H1 (cell line): ENCODE measurements at regions not wholly inside any gene's neighbourhood (a gene's known extent, or its start where the extent isn't known, plus 50 kb on each side); places are given as distances from the start of the nearest gene placed in this dataset.

Source experiments
- CTCF ChIA-PET: fragments of 300-600 bp; sonication (Branson Sonifier 250); formaldehyde crosslinking; loops from one replicate; lab custom pipeline; 2021; ENCODE audit not compliant: partially characterized antibody; lab: Charles Lee
- POLR2A ChIA-PET: fragments of 300-600 bp; sonication (Branson Sonifier 250); formaldehyde crosslinking; loops from one replicate; lab custom pipeline; 2021; ENCODE audit warnings: inconsistent platforms; ENCODE audit not compliant: partially characterized antibody; lab: Charles Lee
- DNase-seq, 2 experiments: peaks; one replicate each; pipeline versions ENCODE4 v3.0.0 to v3.0.0-alpha.2; 2010 to 2022; ENCODE audit warnings: low spot score in 2 of 2, low read depth in 1 of 2, mixed read lengths in 1 of 2
- FAIRE-seq: peaks from 2 replicates; lab custom pipeline; 2011; peaks lifted over from hg19 to GRCh38; lab: Jason Lieb, UNC
- H2AFZ ChIP-seq: 2 replicates; pipeline ENCODE4 v1.8.1; 2012; ENCODE audit warnings: low read length, inconsistent platforms
- H2AK5ac ChIP-seq: 2 replicates; pipeline ENCODE4 v1.6.1; 2013; ENCODE audit warnings: low read depth, low read length
- H2BK120ac ChIP-seq: replicated peaks from 2 replicates; pipeline ENCODE3; 2013; ENCODE audit warnings: low read depth, low read length, inconsistent platforms
- H2BK12ac ChIP-seq: 2 replicates; pipeline ENCODE4 v1.6.1; 2013; ENCODE audit warnings: low read depth, low read length
- H2BK15ac ChIP-seq: 2 replicates; pipeline ENCODE4 v1.6.1; 2013; ENCODE audit warnings: low read length
- H2BK20ac ChIP-seq: 2 replicates; pipeline ENCODE4 v1.6.1; 2013; ENCODE audit warnings: low read length
- H2BK5ac ChIP-seq: 2 replicates; pipeline ENCODE4 v1.6.1; 2013; ENCODE audit warnings: low read depth, low read length
- H3K14ac ChIP-seq: 2 replicates; pipeline ENCODE4 v1.6.1; 2013; ENCODE audit warnings: inconsistent platforms; ENCODE audit not compliant: insufficient read length
- H3K18ac ChIP-seq: 2 replicates; pipeline ENCODE4 v1.6.1; 2013; ENCODE audit warnings: low read length; ENCODE audit errors: extremely low read depth
- H3K23ac ChIP-seq: 2 replicates; pipeline ENCODE4 v1.6.1; 2013; ENCODE audit warnings: inconsistent platforms; ENCODE audit not compliant: insufficient read length
- H3K23me2 ChIP-seq: 2 replicates; pipeline ENCODE4 v1.6.1; 2013; ENCODE audit warnings: low read depth, low read length
- H3K27ac ChIP-seq: 2 replicates; pipeline ENCODE4 v1.6.1; 2011; ENCODE audit warnings: low read depth, low read length, inconsistent platforms
- H3K27me3 ChIP-seq, 4 experiments: replicated peaks in 1 of 4; 1 replicate in 1 of 4; 2 replicates in 3 of 4; pipeline versions ENCODE4 v1.6.1 to v1.8.1; 2011 to 2013; ENCODE audit warnings: low read length in 3 of 4, mild to moderate bottlenecking in 3 of 4, inconsistent platforms in 2 of 4, mixed read lengths in 2 of 4, moderate library complexity in 1 of 4; ENCODE audit not compliant: control insufficient read depth in 3 of 4, insufficient read depth in 3 of 4; ENCODE audit errors: extremely low read depth in 1 of 4
- H3K36me3 ChIP-seq, 4 experiments: 2 replicates each; pipeline versions ENCODE4 v1.6.1 to v1.8.1; 2011 to 2013; ENCODE audit warnings: mild to moderate bottlenecking in 4 of 4, low read length in 3 of 4, moderate library complexity in 2 of 4, control low read depth in 1 of 4, inconsistent platforms in 1 of 4; ENCODE audit not compliant: insufficient read depth in 4 of 4, control insufficient read depth in 2 of 4
- H3K4ac ChIP-seq: replicated peaks from 2 replicates; pipeline ENCODE3; 2013; ENCODE audit warnings: low read length, low read depth, mixed read lengths, inconsistent platforms; ENCODE audit not compliant: insufficient read length
- H3K4me1 ChIP-seq, 4 experiments: replicated peaks in 1 of 4; 1 replicate in 1 of 4; 2 replicates in 3 of 4; pipeline versions ENCODE4 v1.6.1 to v1.8.1; 2011 to 2013; ENCODE audit warnings: low read length in 3 of 4, inconsistent platforms in 2 of 4, mixed read lengths in 1 of 4; ENCODE audit not compliant: insufficient read depth in 4 of 4, control insufficient read depth in 3 of 4
- H3K4me2 ChIP-seq, 2 experiments: 2 replicates each; pipeline versions ENCODE4 v1.6.1 to v1.8.1; 2011 to 2013; ENCODE audit warnings: low read depth in 2 of 2, low read length in 2 of 2, control low read depth in 1 of 2, inconsistent platforms in 1 of 2, mild to moderate bottlenecking in 1 of 2; ENCODE audit not compliant: insufficient read depth in 1 of 2
- H3K4me3 ChIP-seq, 4 experiments: fragments of 200-600, 300-600 bp in 1 of 4; sonication (generic), shearing (Covaris generic), sonication (Bioruptor Twin) in 1 of 4; 2 replicates each; pipeline versions ENCODE4 v1.5.1 to v1.8.1; 2011 to 2016; ENCODE audit warnings: low read length in 4 of 4, low read depth in 3 of 4, control low read depth in 2 of 4, inconsistent platforms in 2 of 4, mild to moderate bottlenecking in 2 of 4, mixed read lengths in 1 of 4, moderate library complexity in 1 of 4; ENCODE audit not compliant: insufficient read depth in 2 of 4; ENCODE audit errors: extremely low read depth in 1 of 4
- H3K56ac ChIP-seq: replicated peaks from 2 replicates; pipeline ENCODE3; 2013; ENCODE audit warnings: low read depth, mild to moderate bottlenecking, mixed read lengths, low read length, inconsistent platforms; ENCODE audit not compliant: insufficient read length
- H3K79me1 ChIP-seq: 2 replicates; pipeline ENCODE4 v1.6.1; 2013; ENCODE audit warnings: low read depth, low read length, control low read depth
- H3K79me2 ChIP-seq, 2 experiments: 2 replicates each; pipeline versions ENCODE4 v1.6.1 to v1.8.1; 2012 to 2013; ENCODE audit warnings: low read length in 2 of 2, mild to moderate bottlenecking in 2 of 2, inconsistent platforms in 1 of 2; ENCODE audit not compliant: insufficient read depth in 2 of 2, control insufficient read depth in 1 of 2
- H3K9ac ChIP-seq, 4 experiments: replicated peaks in 1 of 4; 1 replicate in 1 of 4; 2 replicates in 3 of 4; pipeline versions ENCODE4 v1.6.1 to v1.8.1; 2011 to 2013; ENCODE audit warnings: low read depth in 3 of 4, low read length in 3 of 4, control low read depth in 2 of 4, mild to moderate bottlenecking in 2 of 4, moderate library complexity in 2 of 4, inconsistent platforms in 1 of 4; ENCODE audit errors: extremely low read depth in 1 of 4
- H3K9me3 ChIP-seq, 2 experiments: 2 replicates each; pipeline versions ENCODE4 v1.6.1 to v1.8.1; 2012 to 2013; ENCODE audit warnings: mild to moderate bottlenecking in 2 of 2, moderate library complexity in 2 of 2, control low read depth in 1 of 2, inconsistent platforms in 1 of 2, low read depth in 1 of 2, low read length in 1 of 2, mixed read lengths in 1 of 2; ENCODE audit not compliant: insufficient read depth in 2 of 2
- H4K20me1 ChIP-seq, 2 experiments: replicated peaks in 1 of 2; 2 replicates each; pipeline versions ENCODE3 to v1.8.1; 2011 to 2013; ENCODE audit warnings: inconsistent platforms in 2 of 2, low read length in 2 of 2, mild to moderate bottlenecking in 1 of 2; ENCODE audit not compliant: insufficient read depth in 2 of 2, control insufficient read depth in 1 of 2
- H4K5ac ChIP-seq: 2 replicates; pipeline ENCODE4 v1.6.1; 2013; ENCODE audit warnings: low read length, low read depth, mixed read lengths, inconsistent platforms; ENCODE audit not compliant: insufficient read length
- H4K8ac ChIP-seq: 2 replicates; pipeline ENCODE4 v1.8.0; 2013; ENCODE audit warnings: mild to moderate bottlenecking, moderate library complexity, low read length, inconsistent platforms; ENCODE audit not compliant: insufficient read depth; ENCODE audit errors: extremely low read depth
- H4K91ac ChIP-seq: replicated peaks from 2 replicates; pipeline ENCODE3; 2013; ENCODE audit warnings: low read length, mixed read lengths, inconsistent platforms; ENCODE audit not compliant: insufficient read length
- CHD7 ChIP-seq: fragments of 300-600 bp; sonication (generic); IDR thresholded peaks from 2 replicates; pipeline ENCODE4 v1.7.1; 2012; ENCODE audit warnings: low read length, moderate library complexity, mild to moderate bottlenecking, inconsistent platforms; ENCODE audit not compliant: insufficient replicate concordance
- WGBS, 2 experiments: shearing (Covaris generic) in 1 of 2; methylation state at CpG; one replicate each; pipeline versions ENCODE4 v1.1.6 to v1.1.7; 2013 to 2015; ENCODE audit warnings: low lambda C conversion rate in 2 of 2, mixed read lengths in 2 of 2, inconsistent platforms in 1 of 2, low coverage in 1 of 2, missing lambda C conversion rate in 1 of 2; ENCODE audit not compliant: insufficient replicate concordance in 2 of 2, insufficient coverage in 1 of 2, insufficient read length in 1 of 2; ENCODE audit errors: extremely low coverage in 1 of 2, missing lambda C conversion rate in 1 of 2; 5-methylcytosine and 5-hydroxymethylcytosine counted together

DNA sequence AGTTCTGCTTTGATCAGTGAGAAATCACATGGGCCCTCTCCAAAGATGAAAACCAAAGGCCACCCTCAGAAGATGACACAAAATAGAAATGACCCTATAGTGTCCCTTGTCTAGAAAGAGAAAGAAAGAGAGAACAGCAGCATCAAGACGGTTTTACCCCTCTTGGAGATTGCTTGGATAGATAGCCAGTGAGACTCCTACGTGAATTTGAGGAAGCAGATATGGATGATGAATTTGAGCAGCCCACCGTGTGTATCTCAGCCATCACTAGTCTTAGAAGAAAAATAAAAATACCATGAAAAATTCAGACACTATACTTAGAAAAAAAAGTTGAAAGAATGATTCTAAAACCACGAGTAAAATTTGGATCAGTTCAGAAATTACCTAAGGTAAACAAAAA is 329.1 kb upstream of the CNTNAP5 start:
- no peak overlapping the region for H4K91ac ChIP-seq
- H3K27me3 ChIP-seq, result no peaks in the 10 kb centered on the region
- no peak overlapping the region for H3K27ac ChIP-seq
- CTCF ChIA-PET, result no interaction called here
- no peaks in the 10 kb centered on the region for H4K20me1 ChIP-seq
- H4K5ac ChIP-seq, result no peak overlapping the region
- H3K56ac ChIP-seq, result no peak overlapping the region
- DNase-seq (no peak), FAIRE-seq (no peak)
- no peak overlapping the region for H3K18ac ChIP-seq
- H2BK20ac ChIP-seq, result no peak overlapping the region
- no peak overlapping the region for H3K14ac ChIP-seq
- H3K4me1 ChIP-seq, result no peaks in the 10 kb centered on the region; a peak in 1 of 7 replicates
- no peaks in the 10 kb centered on the region for H3K79me1 ChIP-seq
- H2AFZ ChIP-seq, result no peak overlapping the region
- H3K9me3 ChIP-seq, result no peaks in the 10 kb centered on the region
- H3K4ac ChIP-seq, result no peak overlapping the region
- no peak overlapping the region for H3K4me2 ChIP-seq
- POLR2A ChIA-PET, result no interaction called here
- H3K23me2 ChIP-seq, result no peaks in the 10 kb centered on the region
- no peak overlapping the region for H2BK15ac ChIP-seq
- H3K23ac ChIP-seq, result no peak overlapping the region
- no peak overlapping the region for H2AK5ac ChIP-seq
- no peaks in the 10 kb centered on the region for H3K79me2 ChIP-seq
- H3K36me3 ChIP-seq, result no peaks in the 10 kb centered on the region
- no peak overlapping the region for H4K8ac ChIP-seq
- no peak overlapping the region for H2BK120ac ChIP-seq
- H3K9ac ChIP-seq, result no peak overlapping the region
- H2BK5ac ChIP-seq, result no peak overlapping the region
- H2BK12ac ChIP-seq, result no peak overlapping the region
- 89% methylated on average over 4 of the region's 4 CpGs; no CpG with 5 or more reads in 1 of the 2 experiments for WGBS, 2 experiments
- no peak overlapping the region for H3K4me3 ChIP-seq
- TF ChIP-seq CHD7, result no peak
